ENCODE measurements at regions not wholly inside any gene's neighbourhood (a gene's known extent, or its start where the extent isn't known, plus 50 kb on each side); places are given as distances from the start of the nearest gene placed in this dataset.

GRCh38 chr2:198762441-198762840 lies 695.3 kb downstream of the SATB2 start:
- Histone ChIP-seq H3K27me3 (no peaks in the 10 kb centered on the region), H3K4me1 (no peaks in the 10 kb centered on the region), H3K27ac (no peak overlapping the region), H3K36me3 (no peaks in the 10 kb centered on the region), H3K9me3 (no peaks in the 10 kb centered on the region), H3K4me3 (no peak overlapping the region)
- DNase-seq (ENCODE audit: low spot score), result no peak
- TF ChIP-seq, protein P1, sequence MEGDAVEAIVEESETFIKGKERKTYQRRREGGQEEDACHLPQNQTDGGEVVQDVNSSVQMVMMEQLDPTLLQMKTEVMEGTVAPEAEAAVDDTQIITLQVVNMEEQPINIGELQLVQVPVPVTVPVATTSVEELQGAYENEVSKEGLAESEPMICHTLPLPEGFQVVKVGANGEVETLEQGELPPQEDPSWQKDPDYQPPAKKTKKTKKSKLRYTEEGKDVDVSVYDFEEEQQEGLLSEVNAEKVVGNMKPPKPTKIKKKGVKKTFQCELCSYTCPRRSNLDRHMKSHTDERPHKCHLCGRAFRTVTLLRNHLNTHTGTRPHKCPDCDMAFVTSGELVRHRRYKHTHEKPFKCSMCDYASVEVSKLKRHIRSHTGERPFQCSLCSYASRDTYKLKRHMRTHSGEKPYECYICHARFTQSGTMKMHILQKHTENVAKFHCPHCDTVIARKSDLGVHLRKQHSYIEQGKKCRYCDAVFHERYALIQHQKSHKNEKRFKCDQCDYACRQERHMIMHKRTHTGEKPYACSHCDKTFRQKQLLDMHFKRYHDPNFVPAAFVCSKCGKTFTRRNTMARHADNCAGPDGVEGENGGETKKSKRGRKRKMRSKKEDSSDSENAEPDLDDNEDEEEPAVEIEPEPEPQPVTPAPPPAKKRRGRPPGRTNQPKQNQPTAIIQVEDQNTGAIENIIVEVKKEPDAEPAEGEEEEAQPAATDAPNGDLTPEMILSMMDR (IDR thresholded peaks at IDR 0.05), result no peak

DNA sequence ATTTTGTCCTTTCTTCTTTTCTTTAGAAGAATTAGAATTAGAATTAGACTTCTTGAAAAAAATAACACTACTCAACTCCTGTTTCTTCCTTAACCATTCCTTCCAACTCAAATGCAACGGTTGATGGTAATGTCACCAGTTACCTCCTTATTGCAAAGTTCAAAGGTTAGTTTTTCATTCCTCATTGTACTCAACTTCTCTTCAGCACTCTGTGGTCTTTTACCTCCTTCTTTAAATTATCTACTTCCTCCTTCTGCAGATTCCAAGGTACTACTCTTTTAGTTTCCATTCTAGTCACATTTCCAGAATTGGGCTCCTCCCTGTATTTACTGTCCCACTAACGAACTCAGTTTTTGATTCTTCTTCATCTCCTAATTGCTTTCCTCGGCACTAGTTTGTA lies 700.7 kb downstream of the SATB2 start:
- no peak overlapping the region for H3K27ac ChIP-seq
- H3K27me3 ChIP-seq, result no peaks in the 10 kb centered on the region
- TF ChIP-seq, protein P1 (IDR thresholded peaks at IDR 0.05), result no peak
- no peaks in the 10 kb centered on the region for H3K9me3 ChIP-seq
- no peaks in the 10 kb centered on the region for H3K4me1 ChIP-seq
- no peak overlapping the region for H3K4me3 ChIP-seq
- DNase-seq (ENCODE audit: low spot score), result no peak
- H3K36me3 ChIP-seq, result no peaks in the 10 kb centered on the region

GRCh38 chr2:198756166-198756565 lies 701.6 kb downstream of the SATB2 start:
- Histone ChIP-seq H3K36me3 (no peaks in the 10 kb centered on the region), H3K4me3 (no peak overlapping the region), H3K27ac (no peak overlapping the region), H3K4me1 (no peaks in the 10 kb centered on the region), H3K9me3 (no peaks in the 10 kb centered on the region), H3K27me3 (no peaks in the 10 kb centered on the region)
- no peak for DNase-seq (ENCODE audit: low spot score)
- TF ChIP-seq, protein P1 (IDR thresholded peaks at IDR 0.05), result no peak

DNA sequence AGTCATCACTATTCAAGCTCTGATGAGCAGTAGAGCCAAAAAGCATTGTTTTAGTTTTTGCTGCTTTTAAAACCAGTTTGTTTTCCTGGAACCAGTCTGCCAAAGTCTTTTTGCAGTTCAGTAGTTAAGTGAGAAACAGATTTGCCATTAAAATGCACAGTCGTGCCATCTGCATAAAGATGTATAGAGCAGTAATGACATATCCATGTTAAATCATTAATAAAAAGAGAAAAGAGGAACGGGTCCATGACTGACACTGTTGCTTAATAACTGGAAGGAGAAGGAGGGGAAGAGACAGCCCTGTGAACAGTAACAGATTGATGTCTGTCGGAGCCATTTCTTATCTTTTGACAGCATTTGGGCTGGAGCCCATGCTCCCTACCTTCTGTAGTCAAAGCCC lies 704.6 kb downstream of the SATB2 start:
- TF ChIP-seq, protein P1 (IDR thresholded peaks at IDR 0.05), result no peak
- H3K4me1 ChIP-seq, result no peaks in the 10 kb centered on the region
- H3K9me3 ChIP-seq, result no peaks in the 10 kb centered on the region
- no peak for DNase-seq (ENCODE audit: low spot score)
- no peak overlapping the region for H3K27ac ChIP-seq
- H3K4me3 ChIP-seq, result no peak overlapping the region
- no peaks in the 10 kb centered on the region for H3K36me3 ChIP-seq
- H3K27me3 ChIP-seq, result no peaks in the 10 kb centered on the region

GRCh38 chr2:198749364-198749763 lies 708.4 kb downstream of the SATB2 start:
- no peak for DNase-seq (ENCODE audit: low spot score)
- Histone ChIP-seq H3K9me3 (no peaks in the 10 kb centered on the region), H3K27ac (no peak overlapping the region), H3K4me3 (no peak overlapping the region), H3K4me1 (no peaks in the 10 kb centered on the region), H3K27me3 (no peaks in the 10 kb centered on the region), H3K36me3 (no peaks in the 10 kb centered on the region)
- TF ChIP-seq, protein P1 (IDR thresholded peaks at IDR 0.05), result no peak

GRCh38 chr2:198731842-198732399 lies 725.8 kb downstream of the SATB2 start:
- H3K9me3 ChIP-seq, result no peaks in the 10 kb centered on the region
- H3K4me1 ChIP-seq, result no peaks in the 10 kb centered on the region
- DNase-seq (ENCODE audit: low spot score), result no peak
- no peaks in the 10 kb centered on the region for H3K36me3 ChIP-seq
- no peak overlapping the region for H3K27ac ChIP-seq
- TF ChIP-seq, protein P1 (IDR thresholded peaks at IDR 0.05), result no peak
- no peaks in the 10 kb centered on the region for H3K27me3 ChIP-seq
- no peak overlapping the region for H3K4me3 ChIP-seq

All from right atrium auricular region (tissue), 2 donors.